RPMI8226 (cell line): ENCODE measurements at regions not wholly inside any gene's neighbourhood (a gene's known extent, or its start where the extent isn't known, plus 50 kb on each side); places are given as distances from the start of the nearest gene placed in this dataset.

Experiments
- DNase-seq: peaks from one replicate; pipeline ENCODE4 v3.0.0-alpha.2; 2015

GRCh38 chr15:93861956-93862741 is 369.2 kb upstream of the MCTP2 start:
- no peak for DNase-seq

GRCh38 chr15:93861413-93861812 is 369.9 kb upstream of the MCTP2 start:
- no peak for DNase-seq

- no peak for DNase-seq
These were observed 370.7 kb upstream of the MCTP2 start for GRCh38 chr15:93860701-93861100.

- no peak for DNase-seq
These were observed 372.2 kb upstream of the MCTP2 start for GRCh38 chr15:93859176-93859575.

- no peak for DNase-seq
These were observed 376.1 kb upstream of the MCTP2 start for GRCh38 chr15:93855181-93855826.

- DNase-seq, result no peak
These were observed 377.3 kb upstream of the MCTP2 start for GRCh38 chr15:93854088-93854487.

GRCh38 chr15:93852761-93853160 is 378.6 kb upstream of the MCTP2 start:
- no peak for DNase-seq

GRCh38 chr15:93848490-93848889 is 382.9 kb upstream of the MCTP2 start:
- no peak for DNase-seq

- no peak for DNase-seq
These were observed 383.3 kb upstream of the MCTP2 start for GRCh38 chr15:93848076-93848475.

- no peak for DNase-seq
These were observed 385.2 kb upstream of the MCTP2 start for GRCh38 chr15:93846148-93846547.

GRCh38 chr15:93837450-93837849 is 393.9 kb upstream of the MCTP2 start:
- no peak for DNase-seq

GRCh38 chr15:93835344-93835743 is 396.0 kb upstream of the MCTP2 start:
- DNase-seq, result no peak

GRCh38 chr15:93831641-93832040 is 399.7 kb upstream of the MCTP2 start:
- no peak for DNase-seq

GRCh38 chr15:93830221-93831080 is 400.9 kb upstream of the MCTP2 start:
- DNase-seq, result no peak

GRCh38 chr15:93829115-93829870 is 402.1 kb upstream of the MCTP2 start:
- no peak for DNase-seq

- DNase-seq, result no peak
These were observed 404.6 kb upstream of the MCTP2 start for GRCh38 chr15:93826790-93827189.

GRCh38 chr15:93826293-93826692 is 405.1 kb upstream of the MCTP2 start:
- no peak for DNase-seq

- no peak for DNase-seq
These were observed 405.7 kb upstream of the MCTP2 start for GRCh38 chr15:93825682-93826081.

GRCh38 chr15:93823971-93824913 is 407.1 kb upstream of the MCTP2 start:
- no peak for DNase-seq

- no peak for DNase-seq
These were observed 410.8 kb upstream of the MCTP2 start for GRCh38 chr15:93820566-93820965.

- DNase-seq, result no peak
These were observed 411.5 kb upstream of the MCTP2 start for GRCh38 chr15:93819826-93820225.

GRCh38 chr15:93816815-93817214 is 414.5 kb upstream of the MCTP2 start:
- no peak for DNase-seq
